ENCODE measurements at regions not wholly inside any gene's neighbourhood (a gene's known extent, or its start where the extent isn't known, plus 50 kb on each side); places are given as distances from the start of the nearest gene placed in this dataset.

DNA sequence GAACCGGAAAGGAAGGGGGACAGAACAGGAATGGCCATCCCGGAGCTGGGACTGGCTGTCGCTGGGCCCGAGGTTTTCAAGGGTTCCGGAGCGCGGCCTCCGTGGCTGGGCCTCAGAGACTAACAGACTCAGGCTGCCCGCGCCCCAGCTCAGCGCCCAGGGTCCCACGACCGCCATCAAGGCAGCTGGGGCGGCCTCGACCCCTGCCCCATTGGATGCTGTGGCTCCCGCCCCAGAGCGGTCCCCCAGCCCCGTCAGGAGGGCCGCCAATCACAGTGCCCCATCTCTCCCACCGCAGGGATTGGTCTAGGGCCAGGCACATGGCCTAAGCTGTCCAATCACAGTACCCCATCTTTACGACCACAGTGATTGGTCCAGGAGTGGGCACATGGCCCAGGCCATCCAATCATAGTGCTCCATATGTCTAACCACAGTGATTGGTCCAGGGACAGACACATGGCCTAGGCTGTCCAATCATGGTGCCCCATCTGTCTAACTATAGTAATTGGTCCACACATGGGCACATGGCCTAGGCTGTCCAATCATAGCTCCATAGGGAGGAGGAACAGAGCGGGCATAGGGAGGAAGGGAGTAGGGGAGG lies 105.3 kb upstream of the NKX1-1 start:
- H3K9me3 ChIP-seq, result no peaks in the 10 kb centered on the region
- H3K27me3 ChIP-seq, result peaks cover 0 to 69% of the 10 kb centered on the region in 2 donors
- H3K27ac ChIP-seq, result no peak overlapping the region
- H3K4me3 ChIP-seq, result peak overlapping the region in 1 of 2 donors; percentile 24
- DNase-seq, result peak in 1 of 2 donors; percentile 45
- H3K36me3 ChIP-seq, result no peaks in the 10 kb centered on the region
- TF ChIP-seq, protein P1, sequence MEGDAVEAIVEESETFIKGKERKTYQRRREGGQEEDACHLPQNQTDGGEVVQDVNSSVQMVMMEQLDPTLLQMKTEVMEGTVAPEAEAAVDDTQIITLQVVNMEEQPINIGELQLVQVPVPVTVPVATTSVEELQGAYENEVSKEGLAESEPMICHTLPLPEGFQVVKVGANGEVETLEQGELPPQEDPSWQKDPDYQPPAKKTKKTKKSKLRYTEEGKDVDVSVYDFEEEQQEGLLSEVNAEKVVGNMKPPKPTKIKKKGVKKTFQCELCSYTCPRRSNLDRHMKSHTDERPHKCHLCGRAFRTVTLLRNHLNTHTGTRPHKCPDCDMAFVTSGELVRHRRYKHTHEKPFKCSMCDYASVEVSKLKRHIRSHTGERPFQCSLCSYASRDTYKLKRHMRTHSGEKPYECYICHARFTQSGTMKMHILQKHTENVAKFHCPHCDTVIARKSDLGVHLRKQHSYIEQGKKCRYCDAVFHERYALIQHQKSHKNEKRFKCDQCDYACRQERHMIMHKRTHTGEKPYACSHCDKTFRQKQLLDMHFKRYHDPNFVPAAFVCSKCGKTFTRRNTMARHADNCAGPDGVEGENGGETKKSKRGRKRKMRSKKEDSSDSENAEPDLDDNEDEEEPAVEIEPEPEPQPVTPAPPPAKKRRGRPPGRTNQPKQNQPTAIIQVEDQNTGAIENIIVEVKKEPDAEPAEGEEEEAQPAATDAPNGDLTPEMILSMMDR (IDR thresholded peaks at IDR 0.05), result no peak
- peaks cover 0 to 9% (median 3%) of the 10 kb centered on the region in 4 donors for H3K4me1 ChIP-seq
- intact Hi-C loops (cut with DNase I; ENCODE audit: low total_unique reads), result no loop called here

DNA sequence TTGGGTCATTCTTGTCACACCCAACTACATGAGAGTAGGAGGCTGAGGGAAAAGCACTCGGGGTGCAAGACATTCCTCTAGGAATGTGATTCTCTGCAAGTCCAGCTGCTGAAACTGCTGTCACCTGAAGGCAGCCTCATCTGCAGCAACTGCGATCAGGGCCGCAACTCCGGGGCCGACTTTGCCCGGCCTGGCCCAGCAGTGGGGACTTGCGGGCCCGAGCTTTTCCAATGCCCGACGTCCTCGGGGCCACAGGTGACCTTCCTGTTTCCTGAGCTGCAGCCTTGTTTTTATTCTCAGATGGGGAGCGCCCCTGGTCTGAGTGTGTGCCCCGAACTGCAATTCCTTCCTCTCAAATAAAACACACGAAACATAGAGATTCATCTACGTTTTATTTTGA lies 104.7 kb upstream of the NKX1-1 start:
- TF ChIP-seq, protein P1 (IDR thresholded peaks at IDR 0.05), result no peak
- no peak for DNase-seq
- H3K4me1 ChIP-seq, result peaks cover 0 to 9% (median 3%) of the 10 kb centered on the region in 4 donors
- H3K27me3 ChIP-seq, result peaks cover 0 to 68% of the 10 kb centered on the region in 2 donors
- H3K36me3 ChIP-seq, result no peaks in the 10 kb centered on the region
- H3K9me3 ChIP-seq, result no peaks in the 10 kb centered on the region
- intact Hi-C loops (cut with DNase I; ENCODE audit: low total_unique reads), result no loop called here
- no peak overlapping the region for H3K27ac ChIP-seq
- peak overlapping the region in 1 of 2 donors; percentile 24 for H3K4me3 ChIP-seq

DNA sequence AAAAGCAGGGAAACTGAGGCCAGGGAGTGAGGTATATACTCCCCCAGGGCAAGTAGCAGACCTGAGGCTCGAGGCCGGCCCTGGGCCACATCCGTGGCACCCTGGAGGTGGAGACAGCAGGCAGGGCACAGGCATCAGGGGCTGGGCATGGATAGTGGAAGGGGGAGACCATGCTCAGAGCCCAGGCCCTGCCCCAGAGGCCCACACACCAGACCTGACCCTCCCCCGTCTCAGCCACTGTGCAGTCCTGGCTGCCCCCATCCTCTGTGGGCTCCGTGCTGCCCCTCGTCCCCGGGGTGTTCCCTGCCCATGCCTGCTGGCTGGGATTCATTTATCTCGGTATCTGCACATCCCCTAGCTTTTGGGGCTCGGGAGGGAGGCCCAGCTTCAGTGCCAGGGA lies 103.1 kb upstream of the NKX1-1 start:
- no peaks in the 10 kb centered on the region for H3K36me3 ChIP-seq
- H3K27me3 ChIP-seq, result peaks cover 0 to 82% of the 10 kb centered on the region in 2 donors
- no peak overlapping the region for H3K4me3 ChIP-seq
- TF ChIP-seq, protein P1 (IDR thresholded peaks at IDR 0.05), result no peak
- intact Hi-C loops (cut with DNase I; ENCODE audit: low total_unique reads), result no loop called here
- H3K27ac ChIP-seq, result no peak overlapping the region
- peaks cover 0 to 9% (median 3%) of the 10 kb centered on the region in 4 donors for H3K4me1 ChIP-seq
- no peaks in the 10 kb centered on the region for H3K9me3 ChIP-seq
- DNase-seq, result peak in 1 of 2 donors; percentile 58

DNA sequence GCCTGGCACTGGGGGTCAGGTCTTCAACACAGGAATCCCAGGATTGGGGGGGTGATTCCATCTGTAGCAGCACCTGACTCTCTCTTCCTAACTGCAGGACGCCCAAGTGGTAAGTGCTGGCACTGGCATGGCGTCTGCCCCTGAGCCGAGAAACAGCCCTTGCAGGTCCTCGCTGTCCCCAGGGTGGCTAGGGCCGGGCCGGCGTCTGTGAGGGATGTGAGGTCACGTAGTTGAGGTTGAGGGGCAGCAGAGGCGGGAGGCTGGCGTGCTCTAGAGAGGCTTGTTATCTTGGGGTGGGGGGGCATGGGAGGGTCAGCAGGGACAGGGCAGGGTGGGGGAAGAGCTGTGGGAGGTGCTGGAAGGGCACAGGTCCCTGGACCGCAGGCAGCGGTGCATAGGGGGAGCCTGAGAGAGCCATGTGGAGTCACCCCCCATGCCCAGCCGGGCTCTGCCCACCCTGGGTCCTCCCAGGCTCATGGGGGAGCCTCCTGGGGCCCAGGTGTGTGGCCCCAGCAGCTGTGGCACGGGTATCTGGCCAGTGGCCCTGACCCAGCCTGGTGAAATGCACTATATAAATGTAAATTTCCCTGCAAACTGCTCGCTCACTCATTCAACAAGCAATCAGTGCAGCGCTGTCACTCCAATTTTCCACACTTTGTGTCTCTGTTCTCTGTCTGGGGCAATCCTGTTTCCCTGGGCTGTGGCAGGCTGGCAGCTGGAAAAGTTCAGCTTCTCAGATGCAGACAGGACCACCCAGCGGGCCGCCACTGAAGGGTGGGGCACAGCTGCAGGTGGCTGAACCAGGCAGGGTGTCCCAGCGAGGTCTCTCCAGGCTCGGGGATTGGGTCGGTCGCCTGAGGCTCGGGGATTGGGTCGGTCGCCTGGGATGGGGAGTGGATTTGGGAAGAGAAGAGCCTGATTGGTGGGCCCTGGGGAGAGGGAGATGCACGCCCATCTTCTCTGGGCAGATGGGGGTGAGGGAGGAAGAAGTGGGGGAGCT lies 102.2 kb upstream of the NKX1-1 start:
- H3K4me1 ChIP-seq, result peaks cover 0 to 9% (median 3%) of the 10 kb centered on the region in 4 donors
- no peak overlapping the region for H3K27ac ChIP-seq
- DNase-seq, result peak in 1 of 2 donors; percentile 56
- TF ChIP-seq, protein P1 (IDR thresholded peaks at IDR 0.05), result no peak
- no peaks in the 10 kb centered on the region for H3K36me3 ChIP-seq
- no peak overlapping the region for H3K4me3 ChIP-seq
- no peaks in the 10 kb centered on the region for H3K9me3 ChIP-seq
- H3K27me3 ChIP-seq, result peaks cover 0 to 85% of the 10 kb centered on the region in 2 donors
- intact Hi-C loops (cut with DNase I; ENCODE audit: low total_unique reads), result no loop called here

DNA sequence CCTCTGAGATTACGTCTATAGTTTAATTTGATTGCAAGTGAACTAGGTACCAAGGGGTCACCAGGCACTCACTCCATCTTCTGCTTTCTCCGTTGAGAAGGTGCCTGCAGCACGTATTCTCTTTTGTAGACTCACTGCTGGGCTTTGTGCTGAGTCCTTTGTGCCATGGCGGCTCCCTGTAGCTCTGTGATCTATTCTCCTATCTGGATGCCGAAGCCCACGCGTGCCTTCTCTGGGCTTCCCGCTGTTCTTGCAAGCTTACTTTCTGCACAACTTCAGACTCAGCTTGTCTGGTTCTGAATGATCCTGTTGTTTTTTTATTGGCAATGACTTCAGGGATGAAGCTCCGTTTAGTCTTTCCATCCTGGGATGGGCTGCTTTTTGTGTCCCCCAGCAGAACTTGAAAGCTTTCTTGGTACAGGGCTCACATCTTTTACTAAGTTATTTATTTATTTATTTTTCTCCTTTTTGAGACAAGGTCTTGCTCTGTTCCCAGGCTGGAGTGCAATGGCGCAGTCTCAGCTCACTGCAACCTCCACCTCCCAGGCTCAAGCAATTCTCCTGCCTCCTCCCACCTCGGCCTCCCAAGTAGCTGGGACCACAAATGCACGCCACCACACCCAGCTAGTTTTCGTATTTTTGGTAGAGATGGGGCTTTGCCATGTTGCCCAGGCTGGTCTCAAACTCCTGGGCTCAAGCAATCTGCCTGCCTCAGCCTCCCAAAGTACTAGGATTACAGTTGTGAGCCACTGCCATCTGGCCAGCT lies 100.9 kb upstream of the NKX1-1 start:
- TF ChIP-seq, protein P1 (IDR thresholded peaks at IDR 0.05), result no peak
- Histone ChIP-seq H3K27me3 (peaks cover 0 to 85% of the 10 kb centered on the region in 2 donors), H3K9me3 (no peaks in the 10 kb centered on the region), H3K4me3 (no peak overlapping the region), H3K27ac (no peak overlapping the region), H3K4me1 (no peaks in the 10 kb centered on the region), H3K36me3 (no peaks in the 10 kb centered on the region)
- peak; percentile 5 to 29 for DNase-seq
- intact Hi-C loops (cut with DNase I; ENCODE audit: low total_unique reads), result no loop called here
